Myocyte (in vitro differentiated cells): ENCODE measurements at regions not wholly inside any gene's neighbourhood (a gene's known extent, or its start where the extent isn't known, plus 50 kb on each side); places are given as distances from the start of the nearest gene placed in this dataset.

Source experiments
- DNase-seq: peaks from one replicate; pipeline ENCODE4 v3.0.0-alpha.2; 2012; ENCODE audit warnings: low read depth

GRCh38 chr15:69529961-69530633 lies 77.5 kb downstream of the RPLP1 start:
- no peak for DNase-seq

- DNase-seq, result no peak
Measured at GRCh38 chr15:69530991-69531664, 78.5 kb downstream of the RPLP1 start.

GRCh38 chr15:69531665-69532027 lies 79.0 kb downstream of the RPLP1 start:
- no peak for DNase-seq

DNA sequence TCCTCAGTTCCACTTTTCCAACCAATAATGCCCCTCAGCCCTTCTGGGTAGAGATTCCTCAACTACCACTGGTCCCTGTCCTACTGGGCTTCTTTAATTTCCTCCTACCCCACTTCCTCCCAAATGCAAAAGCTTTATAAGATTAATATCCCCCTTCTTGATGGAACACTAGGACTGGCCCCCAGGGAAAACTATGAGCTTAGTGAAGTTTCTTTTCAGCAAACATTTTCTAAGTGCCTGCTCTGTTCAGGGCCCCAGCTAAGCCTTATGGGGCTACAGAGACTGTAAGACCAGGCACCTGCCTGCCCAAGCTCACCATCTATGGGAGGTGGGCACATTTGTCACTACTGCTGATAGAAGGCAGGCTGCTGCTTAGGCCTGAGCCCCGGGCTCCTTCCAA lies 79.4 kb downstream of the RPLP1 start:
- DNase-seq, result no peak

DNA sequence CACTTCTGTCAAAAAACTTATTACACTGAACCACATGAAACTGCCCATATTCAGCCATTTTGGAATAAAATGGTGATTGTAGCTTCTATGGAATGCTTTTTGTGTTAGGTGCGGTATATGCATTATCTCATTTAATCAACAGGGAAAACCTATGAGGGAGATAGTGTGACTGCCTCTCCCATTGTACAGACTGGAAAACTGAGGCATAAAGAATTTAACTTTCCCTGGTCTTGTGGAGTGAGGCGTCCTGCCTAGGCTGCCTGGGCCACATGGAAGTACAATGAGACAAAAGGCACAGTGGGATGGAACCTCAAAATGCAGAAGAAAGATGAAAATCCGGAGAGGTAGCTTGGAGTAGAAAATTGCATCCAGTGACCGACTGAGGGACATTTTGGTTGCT lies 80.2 kb downstream of the RPLP1 start:
- no peak for DNase-seq

DNA sequence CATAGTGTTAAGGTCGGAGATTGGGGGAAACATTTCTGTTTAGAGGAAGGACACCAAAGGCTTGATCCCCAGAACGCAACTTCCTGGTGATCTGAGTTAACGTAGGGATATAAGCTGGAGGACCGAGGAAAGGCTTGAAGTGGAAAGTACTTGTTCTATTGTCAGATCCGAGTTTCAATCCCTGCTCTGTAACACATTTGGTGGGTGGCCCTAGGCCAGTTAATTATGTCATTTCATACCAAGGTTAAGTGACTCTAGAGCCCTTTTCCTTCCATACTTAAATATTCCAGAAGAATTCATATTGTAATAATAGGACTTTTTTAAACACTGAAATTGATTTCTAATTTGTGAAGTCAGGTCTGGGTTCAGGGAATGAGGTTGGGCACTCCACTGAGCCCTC lies 80.9 kb downstream of the RPLP1 start:
- DNase-seq, result no peak

DNA sequence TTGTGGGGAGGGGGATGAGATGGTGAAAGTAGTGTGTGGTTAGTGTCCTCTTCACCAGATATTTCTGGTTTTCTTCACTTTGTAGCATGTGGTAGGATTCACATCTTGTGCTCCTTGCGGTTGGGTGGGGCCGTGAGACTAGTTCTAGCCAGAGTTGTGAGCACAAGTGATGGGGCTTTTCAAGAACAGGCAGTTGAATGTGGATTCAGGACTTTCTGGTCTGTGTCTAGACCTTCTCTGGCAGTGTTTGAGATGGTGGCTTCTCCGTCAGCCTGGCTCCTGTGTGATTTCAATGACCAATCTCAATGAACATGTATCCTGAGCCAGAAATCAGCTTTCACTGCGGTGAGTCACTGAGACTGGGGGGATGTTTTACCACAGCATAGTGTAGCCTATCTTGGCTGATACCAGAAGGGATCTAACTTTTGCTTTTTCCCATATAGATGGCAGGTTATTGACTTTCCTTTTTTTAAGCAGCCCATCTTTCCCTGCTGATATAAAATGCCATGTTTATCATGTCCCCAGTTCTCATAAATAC lies 82.6 kb downstream of the RPLP1 start:
- peak; percentile 66 for DNase-seq

DNA sequence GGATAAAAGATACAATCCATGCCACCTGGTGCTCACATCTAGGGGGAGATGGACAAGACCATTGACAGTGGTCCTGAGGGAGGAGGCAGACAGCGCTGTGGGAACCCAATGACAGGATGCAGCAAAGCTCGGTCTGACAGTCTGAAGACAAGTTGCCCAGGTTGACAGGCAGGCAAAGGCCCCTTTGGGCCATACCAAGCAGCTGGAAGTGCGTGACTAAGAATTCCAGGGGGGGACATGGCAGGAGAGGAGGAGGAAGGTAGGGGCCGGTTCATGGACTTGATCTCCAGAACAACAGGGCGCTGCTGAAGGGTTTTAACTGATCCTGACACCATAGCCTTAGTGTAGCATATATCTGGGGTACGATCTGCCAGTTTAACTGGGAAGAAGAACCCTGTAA lies 83.4 kb downstream of the RPLP1 start:
- no peak for DNase-seq

DNA sequence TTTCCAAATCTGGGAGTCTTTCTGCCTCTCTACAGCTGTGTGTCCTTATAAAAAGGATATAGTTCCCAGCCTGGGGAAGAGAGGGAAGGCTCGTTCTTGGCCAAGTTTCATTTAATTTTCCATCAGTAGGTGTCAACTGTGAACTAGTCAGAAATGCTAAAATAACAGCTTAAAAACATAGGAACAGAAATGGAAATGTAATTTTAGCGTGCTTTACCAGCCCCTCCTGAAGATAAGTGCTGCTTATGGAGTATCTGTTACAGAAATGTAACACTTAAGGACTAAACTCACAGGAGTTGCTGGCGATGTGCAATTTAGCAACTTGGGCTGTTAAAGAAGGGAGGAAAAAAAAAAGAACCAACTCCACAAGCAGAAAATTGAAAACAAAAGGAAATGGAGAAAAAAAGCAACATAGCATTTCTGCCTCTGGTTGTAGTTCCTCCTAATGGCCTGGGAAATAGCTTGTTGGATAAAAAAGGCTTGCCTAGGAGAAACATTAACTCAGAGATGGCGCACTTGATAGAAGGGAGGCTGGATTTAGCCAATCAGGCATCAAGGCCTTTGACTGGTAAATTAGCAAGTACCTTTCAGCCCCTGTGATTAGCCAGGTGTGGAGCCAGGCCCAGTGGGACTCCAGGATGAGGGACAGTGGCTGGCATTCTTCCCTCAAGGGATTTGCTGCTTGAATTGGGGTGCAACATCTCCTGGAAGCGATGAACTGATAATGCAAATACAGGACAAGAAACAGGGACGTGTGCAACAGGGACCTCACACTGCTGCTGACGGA lies 84.3 kb downstream of the RPLP1 start:
- DNase-seq, result no peak

DNA sequence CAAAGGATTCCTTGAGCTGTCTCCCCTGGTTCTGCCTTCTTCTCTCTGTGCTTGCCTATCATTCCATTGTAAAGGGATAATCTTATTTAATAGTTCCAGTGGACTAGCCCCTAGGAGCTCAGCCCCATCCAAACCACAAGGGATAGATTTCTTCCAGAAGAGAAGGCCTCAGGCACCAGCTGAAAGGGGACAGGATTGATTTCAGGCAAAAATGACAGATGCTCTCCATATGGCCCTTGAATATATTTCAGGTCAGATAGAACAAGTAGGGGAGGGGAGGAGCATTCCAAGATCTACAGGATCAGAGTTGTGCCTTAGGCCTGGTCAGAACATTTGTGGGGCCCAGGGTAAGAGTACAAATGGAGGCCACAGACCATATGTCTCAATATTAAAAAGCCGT lies 85.3 kb downstream of the RPLP1 start:
- peak; percentile 63 for DNase-seq

GRCh38 chr15:69538379-69538778 lies 85.8 kb downstream of the RPLP1 start:
- no peak for DNase-seq

GRCh38 chr15:69539345-69539744 lies 86.7 kb downstream of the RPLP1 start:
- peak; percentile 87 for DNase-seq

DNA sequence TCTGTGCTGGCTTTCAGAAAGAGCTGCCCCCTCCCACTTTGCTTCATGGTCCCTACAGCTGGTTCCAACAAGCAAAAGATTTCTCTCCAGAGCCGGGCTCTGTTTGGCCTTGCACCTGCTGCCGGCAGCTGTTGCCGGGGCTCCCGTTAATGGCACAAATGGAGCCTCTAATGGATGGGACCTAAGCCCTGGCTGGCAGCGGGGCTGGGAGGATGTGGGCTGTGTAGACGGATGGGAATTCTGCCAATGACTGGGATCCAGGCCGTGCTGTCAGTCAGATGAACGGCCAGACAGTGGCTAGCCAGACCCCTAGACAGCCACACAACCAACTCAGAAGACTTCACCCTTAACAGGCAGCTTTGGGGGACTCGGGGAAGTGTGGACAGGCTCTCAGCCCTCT lies 88.0 kb downstream of the RPLP1 start:
- DNase-seq, result peak; percentile 99

DNA sequence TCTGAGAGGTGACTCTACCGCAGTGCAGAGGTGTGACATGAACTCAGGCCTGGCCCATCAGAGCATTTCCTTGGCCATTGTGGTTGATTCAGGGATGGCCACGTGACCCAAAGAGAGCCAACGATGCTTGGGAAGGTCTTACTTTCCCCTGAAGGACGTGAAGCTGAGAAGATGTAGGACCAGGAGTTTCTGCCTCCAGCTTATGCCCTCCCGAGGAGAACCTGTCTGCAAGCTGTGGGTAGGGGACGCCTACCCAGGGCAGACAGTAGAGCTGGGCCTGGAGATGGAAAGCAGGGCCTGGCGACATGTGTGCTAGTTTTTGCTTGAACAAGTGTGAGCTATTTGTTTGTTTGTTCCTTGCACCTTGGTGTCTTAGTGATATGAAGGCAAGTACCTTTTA lies 89.4 kb downstream of the RPLP1 start:
- DNase-seq, result no peak

- no peak for DNase-seq
Measured at GRCh38 chr15:69543681-69544364, 91.2 kb downstream of the RPLP1 start.

GRCh38 chr15:69544365-69545113 lies 91.9 kb downstream of the RPLP1 start:
- DNase-seq, result no peak

DNA sequence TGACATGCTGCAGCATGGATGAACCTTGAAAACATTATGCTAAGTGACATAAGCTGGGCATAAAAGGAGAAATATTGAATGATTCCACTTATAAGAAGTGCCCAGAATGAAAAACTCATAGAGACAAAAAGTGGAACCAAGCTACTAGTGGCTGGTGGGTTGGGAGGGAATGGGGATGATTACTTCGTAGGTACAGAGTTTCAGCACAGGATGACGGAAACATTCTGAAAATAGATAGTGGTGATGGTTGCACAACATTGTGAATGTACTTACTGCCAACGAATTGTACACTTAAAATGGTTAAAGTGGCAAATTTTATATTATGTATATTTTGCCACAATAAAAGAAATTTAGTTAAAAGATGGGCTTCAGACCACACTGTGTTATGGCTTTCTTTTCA lies 93.6 kb downstream of the RPLP1 start:
- no peak for DNase-seq

DNA sequence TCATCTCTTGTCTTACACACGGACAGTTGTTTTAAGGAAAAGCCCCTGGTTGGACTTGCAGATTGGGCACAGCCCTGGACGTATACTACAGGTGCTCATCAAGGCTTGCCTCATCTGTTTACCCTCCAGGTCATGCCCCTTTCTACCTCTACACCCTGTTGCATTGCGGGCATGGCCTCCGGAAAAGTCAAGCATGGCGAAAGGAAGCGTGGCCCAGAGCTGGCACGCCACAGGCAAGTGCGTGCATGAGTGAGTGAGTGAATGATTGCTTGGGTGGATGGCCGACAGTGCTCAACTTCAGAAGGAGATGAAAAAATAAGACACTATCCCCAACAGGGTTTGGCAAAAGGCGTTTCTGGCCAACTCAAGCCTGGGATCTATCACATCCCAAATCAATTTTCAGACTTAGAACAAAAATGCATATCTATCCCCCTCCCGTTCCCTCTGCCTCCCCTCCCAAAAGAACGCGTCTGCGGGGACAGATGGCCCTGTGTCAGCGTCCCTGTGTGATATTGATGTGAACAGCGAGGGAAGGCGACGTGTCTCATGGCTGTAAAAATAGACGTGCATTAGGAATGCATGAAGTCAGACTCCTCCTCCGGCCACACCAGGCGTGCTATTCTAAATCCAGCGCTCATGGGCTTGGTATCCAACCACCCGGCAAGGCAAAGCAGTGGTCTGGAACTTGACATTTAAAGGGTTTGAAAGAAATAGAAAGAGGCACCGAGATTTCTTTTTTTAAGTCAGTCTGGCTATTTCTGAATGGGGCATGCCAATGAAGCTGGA lies 96.0 kb downstream of the RPLP1 start:
- DNase-seq, result peak; percentile 93

DNA sequence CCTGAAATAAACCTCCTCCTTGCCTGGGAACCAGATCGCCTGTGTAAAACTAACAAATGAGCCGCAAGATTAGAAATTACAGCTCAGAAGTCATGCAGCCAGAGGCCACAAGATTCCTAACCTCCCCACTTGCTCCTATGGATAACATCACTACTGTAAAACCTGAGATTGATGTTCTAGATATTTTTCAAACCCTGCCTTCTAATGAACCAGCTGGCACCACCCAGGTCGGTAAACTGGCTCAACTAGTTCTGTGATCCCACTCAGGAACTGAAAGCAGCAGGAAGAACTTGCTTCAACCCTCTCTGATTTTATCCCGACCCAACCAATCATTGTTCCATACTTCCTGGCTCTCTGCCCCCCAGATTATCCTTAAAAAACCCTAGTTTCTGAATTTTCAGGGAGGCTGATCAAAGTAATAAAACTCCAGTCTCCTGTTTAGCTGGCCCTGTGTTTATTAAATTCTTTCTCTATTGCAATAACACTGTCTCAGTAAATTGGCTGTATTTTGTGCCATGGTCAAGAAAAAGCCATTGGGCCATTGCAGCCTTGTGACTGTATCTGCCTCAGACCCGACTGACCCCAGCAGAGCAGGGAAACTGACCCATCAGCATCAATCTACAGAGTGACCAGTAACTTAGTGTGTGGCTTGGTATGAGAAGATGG lies 98.9 kb downstream of the RPLP1 start:
- DNase-seq, result no peak
